SK-N-SH (cell line): ENCODE measurements at regions not wholly inside any gene's neighbourhood (a gene's known extent, or its start where the extent isn't known, plus 50 kb on each side); places are given as distances from the start of the nearest gene placed in this dataset.
"Not testable (repeated sequence)": the region's sequence is repeated elsewhere in the genome, so short reads cannot be mapped to it uniquely, and the experiment has no call there.

ENCODE experiments used
- EP300 ChIP-seq, 2 experiments: IDR thresholded peaks; 2 replicates each; pipeline versions ENCODE4 v1.4.0 to v1.6.1; 2012; ENCODE audit warnings: borderline replicate concordance in 1 of 2, low read depth in 1 of 2, low read length in 1 of 2
- EZH2phosphoT487 ChIP-seq: fragments of 200-600 bp; sonication (generic); IDR thresholded peaks from 2 replicates; pipeline ENCODE4 v1.6.1; 2017; ENCODE audit warnings: low read depth, mixed run types, mild to moderate bottlenecking, antibody characterized with exemption, moderate library complexity, borderline replicate concordance
- GABPA ChIP-seq: IDR thresholded peaks from 2 replicates; pipeline ENCODE4 v1.4.0; 2012; ENCODE audit warnings: low read depth, mild to moderate bottlenecking
- POLR2AphosphoS5 ChIP-seq: IDR thresholded peaks from 2 replicates; pipeline ENCODE4 v1.6.1; 2012; ENCODE audit warnings: low read depth, low read length
- RAD21 ChIP-seq: IDR thresholded peaks from 2 replicates; pipeline ENCODE4 v1.6.1; 2012; ENCODE audit warnings: mild to moderate bottlenecking, low read length
- TF ChIP-seq, protein P1 (sequence below): fragments of 200-600 bp; sonication (generic); IDR thresholded peaks from 2 replicates; pipeline ENCODE4 v1.6.1; 2017; ENCODE audit warnings: antibody characterized with exemption, mild to moderate bottlenecking, moderate library complexity

- not testable (repeated sequence) for TF ChIP-seq EZH2phosphoT487; POLR2AphosphoS5; EP300 (IDR thresholded peaks at IDR 0.05; ENCODE audit: borderline replicate concordance in 1 of 2, low read depth in 1 of 2, low read length in 1 of 2); GABPA; RAD21
- TF ChIP-seq, protein P1, sequence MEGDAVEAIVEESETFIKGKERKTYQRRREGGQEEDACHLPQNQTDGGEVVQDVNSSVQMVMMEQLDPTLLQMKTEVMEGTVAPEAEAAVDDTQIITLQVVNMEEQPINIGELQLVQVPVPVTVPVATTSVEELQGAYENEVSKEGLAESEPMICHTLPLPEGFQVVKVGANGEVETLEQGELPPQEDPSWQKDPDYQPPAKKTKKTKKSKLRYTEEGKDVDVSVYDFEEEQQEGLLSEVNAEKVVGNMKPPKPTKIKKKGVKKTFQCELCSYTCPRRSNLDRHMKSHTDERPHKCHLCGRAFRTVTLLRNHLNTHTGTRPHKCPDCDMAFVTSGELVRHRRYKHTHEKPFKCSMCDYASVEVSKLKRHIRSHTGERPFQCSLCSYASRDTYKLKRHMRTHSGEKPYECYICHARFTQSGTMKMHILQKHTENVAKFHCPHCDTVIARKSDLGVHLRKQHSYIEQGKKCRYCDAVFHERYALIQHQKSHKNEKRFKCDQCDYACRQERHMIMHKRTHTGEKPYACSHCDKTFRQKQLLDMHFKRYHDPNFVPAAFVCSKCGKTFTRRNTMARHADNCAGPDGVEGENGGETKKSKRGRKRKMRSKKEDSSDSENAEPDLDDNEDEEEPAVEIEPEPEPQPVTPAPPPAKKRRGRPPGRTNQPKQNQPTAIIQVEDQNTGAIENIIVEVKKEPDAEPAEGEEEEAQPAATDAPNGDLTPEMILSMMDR: not testable (repeated sequence)
These were observed 61.9 kb upstream of the ABLIM1 start for GRCh38 chr10:114720023-114720422.
